Right kidney (tissue), 1 donor: ENCODE measurements at regions not wholly inside any gene's neighbourhood (a gene's known extent, or its start where the extent isn't known, plus 50 kb on each side); places are given as distances from the start of the nearest gene placed in this dataset.
"Not testable (repeated sequence)": the region's sequence is repeated elsewhere in the genome, so short reads cannot be mapped to it uniquely, and the experiment has no call there.

Source experiments
- DNase-seq: peaks from one replicate; pipeline ENCODE4 v3.0.0-alpha.2; 2016

DNA sequence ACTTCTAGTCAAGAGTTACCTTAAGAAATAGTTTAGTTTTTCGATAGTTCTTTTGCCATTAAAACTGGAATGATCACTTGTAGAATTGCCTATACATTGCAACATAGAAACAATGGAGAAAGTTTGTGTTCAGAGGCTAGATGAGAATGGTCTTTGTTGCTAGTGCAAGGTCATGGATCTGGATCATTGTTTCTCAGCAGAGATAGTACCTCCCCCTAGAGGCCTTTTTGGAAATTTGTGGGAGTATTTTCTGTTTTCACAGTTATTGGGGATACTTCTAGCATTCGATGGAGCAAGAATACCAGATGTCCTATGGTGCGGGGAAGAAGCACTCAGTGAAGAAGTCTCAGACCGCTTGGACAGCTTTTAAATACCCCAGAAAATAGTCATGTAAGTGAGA, 138.8 kb upstream of the HMGA2 start:
- DNase-seq: no peak

DNA sequence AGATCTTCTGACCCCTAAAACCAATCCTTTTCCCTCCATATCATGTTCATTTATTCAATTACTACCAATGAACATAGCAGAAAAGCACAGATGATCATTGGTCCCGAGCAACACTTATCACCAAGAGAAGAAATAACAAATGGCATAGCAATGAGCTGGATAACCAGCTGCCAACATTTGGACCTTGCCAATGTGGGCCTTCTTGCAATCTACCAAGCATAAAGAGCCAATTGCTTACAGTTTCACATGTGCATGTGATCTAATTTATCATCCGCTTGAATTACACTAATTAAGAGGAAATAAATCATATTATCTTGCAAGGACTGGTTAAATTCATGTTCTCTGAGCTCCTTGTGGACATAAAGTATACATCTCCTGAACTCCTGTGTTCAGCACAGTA, 134.8 kb upstream of the HMGA2 start:
- no peak for DNase-seq

DNA sequence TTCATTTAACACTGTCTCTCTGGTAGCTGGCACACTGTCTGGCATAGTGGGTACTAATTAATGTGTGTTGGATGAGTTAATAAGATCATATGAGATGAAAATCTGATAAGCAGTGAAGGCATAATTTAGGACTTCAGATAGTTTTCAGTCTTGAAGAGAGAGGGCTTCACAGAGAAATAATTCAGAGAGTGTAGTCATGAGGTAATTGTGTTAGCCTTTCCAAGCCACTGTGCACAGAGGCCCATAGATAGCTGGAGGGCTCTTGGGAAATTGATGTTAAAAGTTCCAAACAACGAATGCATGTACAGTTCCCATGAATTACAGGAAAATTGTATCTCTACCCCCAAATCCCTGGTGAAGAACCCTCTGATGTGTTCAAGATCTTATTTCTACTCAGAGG, 133.8 kb upstream of the HMGA2 start:
- no peak for DNase-seq

- no peak for DNase-seq
Measured at GRCh38 chr12:65694130-65694529, 130.2 kb upstream of the HMGA2 start.

- peak; percentile 20 for DNase-seq
Measured at GRCh38 chr12:65695113-65695865, 129.0 kb upstream of the HMGA2 start.

DNA sequence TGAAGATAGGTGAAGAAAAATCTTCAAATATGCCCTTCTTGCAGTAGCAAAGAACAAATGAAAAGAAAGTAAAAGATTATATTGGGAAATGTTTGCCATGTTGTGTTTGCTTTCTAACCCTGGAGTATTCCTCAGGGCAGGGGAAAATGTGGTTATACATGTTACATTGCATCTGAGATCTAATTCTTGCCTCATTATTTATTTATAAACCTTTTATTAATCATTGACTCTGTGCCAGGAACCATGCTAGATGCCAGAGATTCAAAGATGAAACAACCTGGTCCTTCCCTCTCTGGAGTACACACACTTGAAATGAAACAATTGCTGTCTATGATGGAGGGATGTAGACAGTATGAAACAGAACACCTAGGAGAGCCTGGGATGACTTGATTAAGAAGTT, 128.1 kb upstream of the HMGA2 start:
- no peak for DNase-seq

GRCh38 chr12:65699251-65699650, 125.0 kb upstream of the HMGA2 start:
- DNase-seq: no peak

- DNase-seq: no peak
Measured at GRCh38 chr12:65703176-65703575, 121.1 kb upstream of the HMGA2 start.

DNA sequence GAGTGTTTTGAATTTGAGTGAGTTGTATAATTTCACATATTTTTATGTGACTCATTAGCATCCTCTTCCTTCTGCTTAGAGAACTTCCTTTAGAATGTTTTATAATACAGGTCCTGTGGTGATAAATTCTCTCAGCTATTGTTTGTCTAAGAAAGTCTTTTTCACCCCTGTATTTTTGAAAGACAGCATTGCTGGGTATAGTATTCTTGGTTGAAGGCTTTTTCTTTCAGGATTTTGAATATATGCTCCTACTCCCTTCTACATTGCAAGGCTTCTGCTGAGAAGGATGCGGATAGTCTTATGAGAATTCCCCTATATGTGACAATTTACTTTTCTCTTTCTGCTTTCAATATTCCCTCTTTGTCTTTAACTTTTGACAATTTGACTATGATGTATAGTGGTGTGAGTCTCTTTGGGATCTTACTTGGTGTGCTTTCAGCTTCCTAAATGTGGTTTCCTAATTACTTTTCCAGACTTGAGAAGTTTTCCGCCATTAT, 118.9 kb upstream of the HMGA2 start:
- DNase-seq: no peak

- DNase-seq: no peak
Measured at GRCh38 chr12:65707051-65707450, 117.2 kb upstream of the HMGA2 start.

GRCh38 chr12:65712260-65713004, 111.9 kb upstream of the HMGA2 start:
- no peak for DNase-seq

DNA sequence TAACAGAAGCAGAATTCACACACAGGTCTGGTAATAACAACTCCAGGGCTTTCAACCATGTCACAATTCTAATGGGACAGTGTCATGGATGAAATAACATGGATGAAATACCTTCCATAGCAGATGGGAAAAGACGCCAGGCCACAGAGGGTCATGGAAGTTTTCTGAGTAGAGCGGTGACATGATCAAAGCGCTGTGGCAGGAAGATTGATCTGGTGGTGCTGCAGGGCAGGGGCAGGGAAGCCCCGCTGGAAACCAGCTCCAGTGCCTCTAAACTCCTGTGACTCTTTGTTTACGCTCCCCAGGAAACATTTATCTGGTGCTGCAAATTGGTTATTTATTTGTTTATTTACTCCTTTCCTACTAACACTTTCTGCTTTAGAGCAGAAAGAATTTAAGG, 108.3 kb upstream of the HMGA2 start:
- no peak for DNase-seq

DNA sequence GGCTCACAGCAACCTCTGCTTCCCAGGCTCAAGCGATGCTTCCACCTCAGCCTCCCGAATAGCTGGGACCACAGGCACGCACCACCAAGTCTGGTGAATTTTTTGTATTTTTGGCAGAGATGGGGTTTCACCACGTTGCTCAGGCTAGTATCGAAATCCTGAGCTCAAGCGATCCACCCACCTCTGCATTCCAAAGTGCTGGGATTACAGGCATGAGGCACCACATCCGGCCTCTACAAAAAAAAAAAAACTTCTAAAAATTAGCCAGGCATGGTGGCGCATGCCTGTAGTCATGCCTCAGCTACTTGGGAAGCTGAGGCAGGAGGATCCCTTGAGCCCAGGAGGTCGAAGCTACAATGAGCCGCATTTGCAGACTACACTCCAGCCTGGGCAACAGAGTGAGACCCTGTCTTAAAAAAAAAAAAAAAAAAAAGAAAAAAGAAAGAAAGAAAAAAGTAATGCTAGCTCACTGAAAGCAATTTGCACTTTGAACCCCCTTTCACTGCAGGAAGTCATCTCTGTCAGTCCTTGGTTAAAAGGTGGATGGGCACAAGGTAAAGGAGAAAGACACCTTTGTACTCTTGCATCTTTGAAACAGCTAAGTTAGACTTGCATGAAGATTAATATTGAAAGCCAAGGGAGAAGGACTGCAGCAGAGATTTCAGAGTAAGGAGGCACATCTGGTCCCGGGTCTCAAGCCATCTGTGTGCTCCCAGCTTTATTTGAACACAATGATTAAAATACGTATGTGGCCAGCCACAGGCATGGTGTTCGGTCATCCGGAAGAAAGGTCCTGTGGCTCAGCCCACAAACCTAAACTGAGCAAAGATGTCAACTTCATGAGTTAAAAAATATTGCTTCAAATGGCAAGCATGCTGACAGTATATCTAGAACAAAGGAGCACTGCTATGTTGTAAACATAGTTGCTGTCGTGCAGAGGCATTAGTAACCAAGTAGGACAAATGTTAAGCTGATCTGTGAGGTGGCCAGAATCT, 103.8 kb upstream of the HMGA2 start:
- DNase-seq: no peak

GRCh38 chr12:65721541-65722190, 102.6 kb upstream of the HMGA2 start:
- DNase-seq: no peak

GRCh38 chr12:65725376-65725775, 98.9 kb upstream of the HMGA2 start:
- DNase-seq: no peak

- DNase-seq: no peak
Measured at GRCh38 chr12:65728455-65728847, 95.8 kb upstream of the HMGA2 start.

DNA sequence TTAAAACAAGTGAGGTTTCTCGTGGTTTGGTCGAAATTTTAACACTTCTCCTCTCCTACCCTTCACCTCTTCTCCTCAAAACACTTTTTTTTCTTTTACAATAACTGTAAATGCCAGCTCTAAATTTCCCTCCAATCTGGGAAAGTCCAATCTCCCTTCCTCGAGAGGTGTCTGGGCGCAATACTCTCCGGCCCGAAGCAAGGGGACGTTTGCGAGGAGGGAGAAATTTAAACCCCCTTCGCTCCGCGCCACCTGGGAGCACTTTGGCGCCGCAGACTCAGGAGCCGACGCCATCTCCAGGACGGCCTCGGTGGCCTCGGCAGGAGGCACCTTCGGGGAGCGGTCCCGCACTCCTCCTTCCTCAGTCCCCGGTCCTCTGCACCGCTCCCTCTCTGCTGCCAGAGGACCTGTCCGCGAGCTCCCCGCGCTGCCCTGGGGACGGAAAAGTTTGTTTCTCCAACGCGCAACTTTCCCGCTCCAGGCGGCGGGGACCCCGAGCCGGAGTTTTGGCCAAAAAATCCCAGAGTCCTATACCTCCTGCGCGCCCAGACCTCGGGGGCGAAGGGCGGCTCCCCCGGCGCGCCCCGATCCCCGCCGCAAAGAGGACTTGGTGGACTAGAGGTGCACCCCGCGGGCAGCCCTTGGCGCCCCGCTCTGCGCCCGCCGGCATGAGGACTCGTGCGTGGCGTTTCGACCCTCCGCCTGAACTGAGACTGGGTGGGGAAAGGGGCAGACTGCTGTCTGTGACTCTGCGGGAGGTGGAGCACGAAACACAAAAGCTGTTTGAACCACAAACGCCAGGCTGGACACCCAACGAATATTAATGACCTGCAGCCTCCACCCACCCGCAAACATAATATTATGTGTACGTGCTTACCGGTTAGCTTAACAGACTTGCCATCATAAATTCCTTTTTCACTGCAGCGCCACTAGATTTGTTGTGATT, 95.2 kb upstream of the HMGA2 start:
- DNase-seq: peak; percentile 83

DNA sequence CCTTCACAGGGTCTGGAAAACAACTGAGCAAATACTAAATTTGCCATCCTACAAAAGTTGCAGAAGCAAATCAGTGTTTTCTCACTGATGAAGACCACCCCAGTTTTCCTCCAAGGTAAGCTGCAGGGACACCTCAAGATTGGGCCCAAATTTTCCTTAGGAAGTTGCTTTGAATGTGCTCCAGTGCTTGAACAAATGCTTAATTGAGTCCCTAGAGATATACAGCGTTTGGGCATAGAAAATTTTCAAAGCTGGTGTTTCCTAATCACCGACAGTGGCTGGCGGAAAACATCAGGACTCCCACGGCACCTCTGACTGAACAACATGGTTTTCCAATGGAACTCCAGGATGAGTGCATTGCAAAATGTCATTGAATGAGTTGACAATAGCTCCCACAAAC, 92.5 kb upstream of the HMGA2 start:
- DNase-seq: no peak

DNA sequence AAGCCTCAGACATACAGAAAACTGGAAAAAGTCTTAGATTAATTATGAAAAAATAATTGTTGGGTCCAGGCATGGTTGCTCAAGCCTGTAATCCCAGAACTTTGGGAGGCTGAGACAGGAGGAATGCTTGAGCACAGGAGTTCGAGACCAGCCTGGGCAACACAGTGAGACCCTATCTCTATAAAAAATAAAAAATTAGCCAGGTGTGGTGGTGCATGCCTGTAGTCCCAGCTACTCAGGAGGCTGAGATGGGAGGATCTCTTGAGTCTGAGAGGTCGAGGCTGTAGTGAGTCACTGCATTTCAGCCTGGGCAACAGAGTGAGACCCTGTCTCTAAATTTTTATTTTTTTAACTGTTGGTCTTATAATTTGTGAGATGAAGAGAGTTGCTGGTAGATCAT, 90.6 kb upstream of the HMGA2 start:
- DNase-seq: not testable (repeated sequence)

- no peak for DNase-seq
Measured at GRCh38 chr12:65734226-65734625, 90.1 kb upstream of the HMGA2 start.

- DNase-seq: no peak
Measured at GRCh38 chr12:65739606-65740005, 84.7 kb upstream of the HMGA2 start.
